HEK293T (cell line): ENCODE measurements at regions not wholly inside any gene's neighbourhood (a gene's known extent, or its start where the extent isn't known, plus 50 kb on each side); places are given as distances from the start of the nearest gene placed in this dataset.

Experiments
- BHLHE40 ChIP-seq: fragments of 450-650 bp; IDR thresholded peaks from 2 replicates; pipeline ENCODE4 v1.6.1; 2016; ENCODE audit warnings: mild to moderate bottlenecking, moderate library complexity, borderline replicate concordance
- FOXA1 ChIP-seq: fragments of 450-650 bp; IDR thresholded peaks from 2 replicates; pipeline ENCODE4 v1.6.1; 2016; ENCODE audit warnings: mild to moderate bottlenecking
- FOXK2 ChIP-seq: fragments of 450-650 bp; IDR thresholded peaks from 2 replicates; pipeline ENCODE4 v1.6.1; 2016; ENCODE audit warnings: mild to moderate bottlenecking
- L3MBTL2 ChIP-seq: fragments of 450-650 bp; conservative IDR thresholded peaks from 2 replicates; pipeline ENCODE4 v1.6.1; 2016; ENCODE audit warnings: mild to moderate bottlenecking
- LEF1 ChIP-seq: fragments of 450-650 bp; IDR thresholded peaks from 2 replicates; pipeline ENCODE4 v1.6.1; 2017; ENCODE audit warnings: mild to moderate bottlenecking, borderline replicate concordance
- SP1 ChIP-seq: fragments of 450-650 bp; IDR thresholded peaks from 2 replicates; pipeline ENCODE4 v1.6.1; 2017
- SUZ12 ChIP-seq: fragments of 450-650 bp; IDR thresholded peaks from 2 replicates; pipeline ENCODE4 v1.6.1; 2016; ENCODE audit warnings: mild to moderate bottlenecking
- TARDBP ChIP-seq: fragments of 450-650 bp; IDR thresholded peaks from 2 replicates; pipeline ENCODE4 v1.6.1; 2016

DNA sequence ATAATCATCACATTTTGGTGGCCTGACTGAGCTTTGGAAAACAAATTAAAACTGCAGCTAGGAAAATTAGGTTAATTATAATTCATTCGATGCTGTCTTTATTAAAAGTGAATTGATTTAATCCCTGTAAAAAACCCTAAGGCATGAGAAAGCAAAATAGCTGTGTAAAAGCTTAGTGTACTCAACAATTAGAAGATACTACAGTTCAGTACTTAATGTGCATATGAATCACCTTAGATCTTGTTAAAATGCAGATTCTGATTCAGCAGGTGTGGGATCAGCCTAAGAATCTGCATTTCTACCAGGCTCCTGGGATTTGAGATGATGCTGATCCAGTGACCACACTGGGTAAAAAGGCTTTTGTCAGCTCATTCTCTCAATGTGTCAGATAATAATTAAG, 559.9 kb upstream of the GOLIM4 start:
- TF ChIP-seq FOXA1 (no peak), LEF1 (no peak), BHLHE40 (no peak), SP1 (no peak), TARDBP (no peak), L3MBTL2 (no peak), SUZ12 (no peak), FOXK2 (no peak)
